Body of pancreas (tissue), 4 donors: ENCODE measurements at regions not wholly inside any gene's neighbourhood (a gene's known extent, or its start where the extent isn't known, plus 50 kb on each side); places are given as distances from the start of the nearest gene placed in this dataset.

Experiments used
- POLR2A ChIP-seq, 3 donors: fragments of 450-650 bp; IDR thresholded peaks; one replicate each; pipeline ENCODE4 v1.6.1; 2016; ENCODE audit warnings: antibody characterized with exemption in 3 of 3, mild to moderate bottlenecking in 2 of 3
- TF ChIP-seq, protein P1 (sequence below), 7 experiments: fragments of 450-650 bp in 4 of 7; fragments of 200-600 bp in 3 of 7; sonication (generic) in 3 of 7; IDR thresholded peaks; one replicate each; pipeline ENCODE4 v1.5.1; 2016 to 2019; ENCODE audit warnings: antibody characterized with exemption in 7 of 7

DNA sequence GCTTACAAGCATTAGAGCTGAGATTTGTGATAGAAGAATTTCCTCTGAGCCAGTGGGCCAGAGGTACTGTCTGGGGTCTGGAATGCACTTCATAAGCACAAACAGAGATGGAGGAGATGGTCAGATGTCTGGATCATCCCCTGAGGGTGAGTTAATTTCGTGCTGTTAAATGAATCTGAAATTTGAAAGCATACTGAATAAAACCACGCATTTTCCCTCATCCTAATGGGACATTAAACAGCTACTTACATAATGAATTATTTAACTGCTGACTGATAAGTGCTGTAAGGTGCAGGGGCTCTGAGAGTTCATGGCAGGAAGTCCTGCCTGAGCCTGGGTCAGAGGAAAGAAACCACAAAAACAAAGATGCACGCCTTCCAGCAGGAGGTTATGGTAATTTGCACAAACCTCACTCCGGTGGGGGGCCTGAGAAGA is 136.3 kb upstream of the XYLT1 start:
- no peak for TF ChIP-seq POLR2A (IDR thresholded peaks at IDR 0.05)
- TF ChIP-seq, protein P1, sequence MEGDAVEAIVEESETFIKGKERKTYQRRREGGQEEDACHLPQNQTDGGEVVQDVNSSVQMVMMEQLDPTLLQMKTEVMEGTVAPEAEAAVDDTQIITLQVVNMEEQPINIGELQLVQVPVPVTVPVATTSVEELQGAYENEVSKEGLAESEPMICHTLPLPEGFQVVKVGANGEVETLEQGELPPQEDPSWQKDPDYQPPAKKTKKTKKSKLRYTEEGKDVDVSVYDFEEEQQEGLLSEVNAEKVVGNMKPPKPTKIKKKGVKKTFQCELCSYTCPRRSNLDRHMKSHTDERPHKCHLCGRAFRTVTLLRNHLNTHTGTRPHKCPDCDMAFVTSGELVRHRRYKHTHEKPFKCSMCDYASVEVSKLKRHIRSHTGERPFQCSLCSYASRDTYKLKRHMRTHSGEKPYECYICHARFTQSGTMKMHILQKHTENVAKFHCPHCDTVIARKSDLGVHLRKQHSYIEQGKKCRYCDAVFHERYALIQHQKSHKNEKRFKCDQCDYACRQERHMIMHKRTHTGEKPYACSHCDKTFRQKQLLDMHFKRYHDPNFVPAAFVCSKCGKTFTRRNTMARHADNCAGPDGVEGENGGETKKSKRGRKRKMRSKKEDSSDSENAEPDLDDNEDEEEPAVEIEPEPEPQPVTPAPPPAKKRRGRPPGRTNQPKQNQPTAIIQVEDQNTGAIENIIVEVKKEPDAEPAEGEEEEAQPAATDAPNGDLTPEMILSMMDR (IDR thresholded peaks at IDR 0.05) = no peak
